Endothelial cell of umbilical vein (primary cell): ENCODE measurements at regions not wholly inside any gene's neighbourhood (a gene's known extent, or its start where the extent isn't known, plus 50 kb on each side); places are given as distances from the start of the nearest gene placed in this dataset.

ENCODE experiments used
- BruUV-seq: library from RNA; stranded (reverse); fragments of 400-500 nt; replicated peaks from 2 replicates; lab custom pipeline; 2021; lab: Mats Ljungman, UMichigan
- CTCF ChIA-PET: fragments of 300-600, 350-600 bp; sonication (Branson Sonifier 250); formaldehyde crosslinking; loops from one replicate; lab custom pipeline; 2021; ENCODE audit warnings: antibody characterized with exemption, inconsistent platforms; lab: Charles Lee
- POLR2A ChIA-PET: fragments of 300-600, 350-600 bp; sonication (Branson Sonifier 250); formaldehyde crosslinking; loops from one replicate; lab custom pipeline; 2021; ENCODE audit warnings: antibody characterized with exemption, inconsistent platforms; lab: Charles Lee
- DNase-seq: peaks from one replicate; pipeline ENCODE4 v3.0.0-alpha.2; 2011; ENCODE audit warnings: low read depth, low spot score
- FAIRE-seq: peaks from 2 replicates; lab custom pipeline; 2011; peaks lifted over from hg19 to GRCh38; lab: Jason Lieb, UNC
- H2AFZ ChIP-seq: 2 replicates; pipeline ENCODE4 v1.6.0; 2012; ENCODE audit warnings: low read depth, low read length, control low read depth, inconsistent platforms
- H3K27ac ChIP-seq: 2 replicates; pipeline ENCODE4 v1.5.1; 2011; ENCODE audit warnings: low read depth, mild to moderate bottlenecking, control low read depth, low read length, moderate library complexity; ENCODE audit not compliant: insufficient read depth
- H3K27me3 ChIP-seq, 2 experiments: 2 replicates each; pipeline versions ENCODE4 v1.6.0 to v1.6.1; 2011; ENCODE audit warnings: low read length in 2 of 2, mixed read lengths in 1 of 2; ENCODE audit not compliant: control insufficient read depth in 2 of 2, insufficient read depth in 2 of 2
- H3K36me3 ChIP-seq, 2 experiments: 2 replicates in 1 of 2; 3 replicates in 1 of 2; pipeline ENCODE4 v1.5.1; 2011; ENCODE audit warnings: low read length in 2 of 2, mild to moderate bottlenecking in 1 of 2, moderate library complexity in 1 of 2; ENCODE audit not compliant: control insufficient read depth in 2 of 2, insufficient read depth in 2 of 2; ENCODE audit errors: extremely low read depth in 1 of 2
- H3K4me1 ChIP-seq: 3 replicates; pipeline ENCODE4 v1.5.1; 2011; ENCODE audit warnings: mild to moderate bottlenecking, low read length; ENCODE audit not compliant: control insufficient read depth, insufficient read depth; ENCODE audit errors: extremely low read depth
- H3K4me2 ChIP-seq: 2 replicates; pipeline ENCODE4 v1.6.1; 2011; ENCODE audit warnings: low read length, control low read depth, mixed read lengths; ENCODE audit not compliant: insufficient read depth
- H3K4me3 ChIP-seq, 3 experiments: fragments of 200-600 bp in 1 of 3; sonication (generic), shearing (Covaris generic) in 1 of 3; replicated peaks in 1 of 3; 2 replicates each; pipeline ENCODE4 v1.5.1; 2011 to 2016; ENCODE audit warnings: control low read depth in 3 of 3, low read length in 3 of 3, mild to moderate bottlenecking in 2 of 3, inconsistent platforms in 1 of 3, low read depth in 1 of 3, moderate library complexity in 1 of 3; ENCODE audit not compliant: insufficient read depth in 1 of 3
- H3K79me2 ChIP-seq: 2 replicates; pipeline ENCODE4 v1.6.0; 2012; ENCODE audit warnings: low read length, inconsistent platforms; ENCODE audit not compliant: control insufficient read depth, insufficient read depth
- H3K9ac ChIP-seq: replicated peaks from 2 replicates; pipeline ENCODE3; 2011; ENCODE audit warnings: low read length, control low read depth; ENCODE audit not compliant: insufficient read depth; ENCODE audit errors: extremely low read depth
- H3K9me1 ChIP-seq: replicated peaks from 3 replicates; pipeline ENCODE4 v1.6.0; 2011; ENCODE audit warnings: mild to moderate bottlenecking, low read length; ENCODE audit not compliant: control insufficient read depth, insufficient read depth; ENCODE audit errors: extremely low read depth
- H3K9me3 ChIP-seq: replicated peaks from 2 replicates; pipeline ENCODE4 v1.5.1; 2012; ENCODE audit warnings: low read length, inconsistent platforms; ENCODE audit not compliant: control insufficient read depth, insufficient read depth
- H4K20me1 ChIP-seq: replicated peaks from 2 replicates; pipeline ENCODE3; 2011; ENCODE audit warnings: mild to moderate bottlenecking, low read length; ENCODE audit not compliant: control insufficient read depth, insufficient read depth; ENCODE audit errors: extremely low read depth
- EZH2 ChIP-seq: IDR thresholded peaks from 2 replicates; pipeline ENCODE4 v1.6.1; 2012; ENCODE audit warnings: borderline replicate concordance, low read depth, mild to moderate bottlenecking, moderate library complexity, low read length, inconsistent platforms; ENCODE audit not compliant: severe bottlenecking
- FOS ChIP-seq: IDR thresholded peaks from 2 replicates; pipeline ENCODE4 v1.6.1; 2011; ENCODE audit warnings: mild to moderate bottlenecking, low read length, moderate library complexity, borderline replicate concordance; ENCODE audit not compliant: insufficient read depth
- GATA2 ChIP-seq: IDR thresholded peaks from 2 replicates; pipeline ENCODE4 v1.7.0; 2011; ENCODE audit warnings: low read depth, mild to moderate bottlenecking, moderate library complexity, mixed read lengths, low read length; ENCODE audit not compliant: insufficient read length, insufficient read depth
- JUN ChIP-seq: IDR thresholded peaks from 2 replicates; pipeline ENCODE4 v1.6.1; 2011; ENCODE audit warnings: borderline replicate concordance, low read depth; ENCODE audit not compliant: insufficient read length, insufficient read depth
- MYC ChIP-seq: IDR thresholded peaks from one replicate; pipeline ENCODE4 v1.6.1; 2011; ENCODE audit warnings: mild to moderate bottlenecking, low read depth, low read length
- POLR2A ChIP-seq: IDR thresholded peaks from 2 replicates; pipeline ENCODE4 v1.6.1; 2012; ENCODE audit warnings: low read depth, mild to moderate bottlenecking, control low read depth, low read length
- POLR2AphosphoS5 ChIP-seq: IDR thresholded peaks from 2 replicates; pipeline ENCODE4 v1.6.1; 2012; ENCODE audit warnings: low read depth, mild to moderate bottlenecking, control low read depth, low read length, moderate library complexity; ENCODE audit not compliant: insufficient read depth
- dilution Hi-C: fragments of 300-500 bp; cut with MboI; formaldehyde crosslinking; loops from one replicate; pipeline ENCODE4 v1.15.0; 2019; ENCODE audit warnings: low sequenced_read_pairs; ENCODE audit not compliant: extremely low pct_ligation_motif_present
- intact Hi-C: fragments of 100-400 bp; cut with micrococcal nuclease; formaldehyde crosslinking; loops from one replicate; pipeline ENCODE4 v1.10.0; 2022
- TF ChIP-seq, protein P1 (sequence below): IDR thresholded peaks from 2 replicates; pipeline ENCODE4 v1.6.1; 2011; ENCODE audit not compliant: insufficient read depth, insufficient read length
- TF ChIP-seq, protein P2 (sequence below), 2 donors: IDR thresholded peaks; 1 replicate in 1 of 2; 2 replicates in 1 of 2; pipeline ENCODE4 v1.5.1; 2011; ENCODE audit warnings: low read length in 2 of 2, mild to moderate bottlenecking in 2 of 2, moderate library complexity in 2 of 2, control low read depth in 1 of 2, inconsistent platforms in 1 of 2, low read depth in 1 of 2; ENCODE audit not compliant: insufficient read depth in 1 of 2; ENCODE audit errors: extremely low read depth in 1 of 2

DNA sequence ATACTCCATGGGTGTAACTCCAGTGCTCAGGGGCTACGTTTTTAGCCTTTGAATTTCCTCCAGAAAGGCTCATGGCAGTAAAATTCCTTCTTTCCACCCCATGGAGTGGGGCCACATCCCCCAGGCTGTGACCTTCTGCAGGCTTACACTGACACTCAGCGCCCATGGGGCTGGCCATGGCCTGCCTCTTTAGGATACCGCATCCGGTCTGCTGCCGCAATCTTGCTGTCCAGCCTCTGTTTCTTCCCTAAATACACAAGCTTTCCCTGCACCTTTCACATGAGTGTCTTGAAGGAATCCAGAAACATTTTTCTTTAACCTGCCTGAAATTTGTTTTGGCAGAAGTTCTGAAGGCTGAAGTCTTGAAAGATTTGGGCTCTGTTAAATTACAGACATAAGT lies 170.5 kb downstream of the NTMT2 start:
- FAIRE-seq (no peak), DNase-seq (no peak)
- TF ChIP-seq MYC (no peak), POLR2A (no peak), EZH2 (no peak), GATA2 (no peak), JUN (no peak), FOS (no peak), POLR2AphosphoS5 (no peak)
- TF ChIP-seq, protein P1, sequence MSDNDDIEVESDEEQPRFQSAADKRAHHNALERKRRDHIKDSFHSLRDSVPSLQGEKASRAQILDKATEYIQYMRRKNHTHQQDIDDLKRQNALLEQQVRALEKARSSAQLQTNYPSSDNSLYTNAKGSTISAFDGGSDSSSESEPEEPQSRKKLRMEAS = no peak
- TF ChIP-seq, protein P2, sequence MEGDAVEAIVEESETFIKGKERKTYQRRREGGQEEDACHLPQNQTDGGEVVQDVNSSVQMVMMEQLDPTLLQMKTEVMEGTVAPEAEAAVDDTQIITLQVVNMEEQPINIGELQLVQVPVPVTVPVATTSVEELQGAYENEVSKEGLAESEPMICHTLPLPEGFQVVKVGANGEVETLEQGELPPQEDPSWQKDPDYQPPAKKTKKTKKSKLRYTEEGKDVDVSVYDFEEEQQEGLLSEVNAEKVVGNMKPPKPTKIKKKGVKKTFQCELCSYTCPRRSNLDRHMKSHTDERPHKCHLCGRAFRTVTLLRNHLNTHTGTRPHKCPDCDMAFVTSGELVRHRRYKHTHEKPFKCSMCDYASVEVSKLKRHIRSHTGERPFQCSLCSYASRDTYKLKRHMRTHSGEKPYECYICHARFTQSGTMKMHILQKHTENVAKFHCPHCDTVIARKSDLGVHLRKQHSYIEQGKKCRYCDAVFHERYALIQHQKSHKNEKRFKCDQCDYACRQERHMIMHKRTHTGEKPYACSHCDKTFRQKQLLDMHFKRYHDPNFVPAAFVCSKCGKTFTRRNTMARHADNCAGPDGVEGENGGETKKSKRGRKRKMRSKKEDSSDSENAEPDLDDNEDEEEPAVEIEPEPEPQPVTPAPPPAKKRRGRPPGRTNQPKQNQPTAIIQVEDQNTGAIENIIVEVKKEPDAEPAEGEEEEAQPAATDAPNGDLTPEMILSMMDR (IDR thresholded peaks at IDR 0.05; ENCODE audit: extremely low read depth in 1 of 2, insufficient read depth in 1 of 2, low read depth in 1 of 2, low read length in 2 of 2) = no peak
- BruUV-seq = no TSS peak
- Histone ChIP-seq H3K27me3 (no peaks in the 10 kb centered on the region), H4K20me1 (no peaks in the 10 kb centered on the region), H3K4me2 (no peak overlapping the region), H3K79me2 (no peaks in the 10 kb centered on the region), H3K27ac (no peak overlapping the region), H3K9me3 (no peaks in the 10 kb centered on the region), H3K9ac (no peak overlapping the region), H3K9me1 (no peaks in the 10 kb centered on the region), H3K4me1 (no peaks in the 10 kb centered on the region), H3K4me3 (no peak overlapping the region), H3K36me3 (no peaks in the 10 kb centered on the region), H2AFZ (no peak overlapping the region)
- ChIA-PET CTCF (no interaction called here), POLR2A (interaction anchor here (0.5 kb wide), 1 partner anchor 17 kb away, joined by 6 read pairs; no protein-coding TSS in a partner anchor)
- dilution Hi-C loops = no loop called here
- intact Hi-C loops = no loop called here
